ENCODE measurements at regions not wholly inside any gene's neighbourhood (a gene's known extent, or its start where the extent isn't known, plus 50 kb on each side); places are given as distances from the start of the nearest gene placed in this dataset.

- Histone ChIP-seq H3F3A (ENCODE audit: insufficient read depth, low read length) (no peaks in the 10 kb centered on the region), H3K9ac (ENCODE audit: low read length) (no peak overlapping the region), H3K9me3 (ENCODE audit: low read length) (no peaks in the 10 kb centered on the region), H3K4me3 (ENCODE audit: low read depth, low read length, poor library complexity, severe bottlenecking) (no peak overlapping the region), H3K36me3 (ENCODE audit: insufficient read depth, low read length) (no peaks in the 10 kb centered on the region), H3K9me2 (ENCODE audit: low read depth, low read length) (no peaks in the 10 kb centered on the region), H3K27me3 (ENCODE audit: insufficient read depth, low read length) (no peaks in the 10 kb centered on the region), H3K79me2 (ENCODE audit: insufficient read depth, low read length) (no peaks in the 10 kb centered on the region), H3K4me1 (ENCODE audit: insufficient read depth, low read length, severe bottlenecking) (no peaks in the 10 kb centered on the region), H4K20me1 (ENCODE audit: insufficient read depth, low read length) (no peaks in the 10 kb centered on the region), H3K4me2 (ENCODE audit: low read length) (no peak overlapping the region), H3K27ac (ENCODE audit: low read depth, low read length, poor library complexity, severe bottlenecking) (no peak overlapping the region), H2AFZ (ENCODE audit: low read length) (no peak overlapping the region)
- TF ChIP-seq, protein P1, sequence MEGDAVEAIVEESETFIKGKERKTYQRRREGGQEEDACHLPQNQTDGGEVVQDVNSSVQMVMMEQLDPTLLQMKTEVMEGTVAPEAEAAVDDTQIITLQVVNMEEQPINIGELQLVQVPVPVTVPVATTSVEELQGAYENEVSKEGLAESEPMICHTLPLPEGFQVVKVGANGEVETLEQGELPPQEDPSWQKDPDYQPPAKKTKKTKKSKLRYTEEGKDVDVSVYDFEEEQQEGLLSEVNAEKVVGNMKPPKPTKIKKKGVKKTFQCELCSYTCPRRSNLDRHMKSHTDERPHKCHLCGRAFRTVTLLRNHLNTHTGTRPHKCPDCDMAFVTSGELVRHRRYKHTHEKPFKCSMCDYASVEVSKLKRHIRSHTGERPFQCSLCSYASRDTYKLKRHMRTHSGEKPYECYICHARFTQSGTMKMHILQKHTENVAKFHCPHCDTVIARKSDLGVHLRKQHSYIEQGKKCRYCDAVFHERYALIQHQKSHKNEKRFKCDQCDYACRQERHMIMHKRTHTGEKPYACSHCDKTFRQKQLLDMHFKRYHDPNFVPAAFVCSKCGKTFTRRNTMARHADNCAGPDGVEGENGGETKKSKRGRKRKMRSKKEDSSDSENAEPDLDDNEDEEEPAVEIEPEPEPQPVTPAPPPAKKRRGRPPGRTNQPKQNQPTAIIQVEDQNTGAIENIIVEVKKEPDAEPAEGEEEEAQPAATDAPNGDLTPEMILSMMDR (IDR thresholded peaks at IDR 0.05; ENCODE audit: low read length) = no peak
- no peak for TF ChIP-seq EZH2 (IDR thresholded peaks at IDR 0.05; ENCODE audit: borderline replicate concordance, low read length)
Observed at GRCh38 chr15:98213346-98213979, 253.0 kb downstream of the ARRDC4 start.

- no peaks in the 10 kb centered on the region for H4K20me1 ChIP-seq (ENCODE audit: insufficient read depth, low read length)
- H3K4me1 ChIP-seq (ENCODE audit: insufficient read depth, low read length, severe bottlenecking) = no peaks in the 10 kb centered on the region
- H3F3A ChIP-seq (ENCODE audit: insufficient read depth, low read length) = no peaks in the 10 kb centered on the region
- H2AFZ ChIP-seq (ENCODE audit: low read length) = no peak overlapping the region
- H3K27me3 ChIP-seq (ENCODE audit: insufficient read depth, low read length) = no peaks in the 10 kb centered on the region
- TF ChIP-seq EZH2 (IDR thresholded peaks at IDR 0.05; ENCODE audit: borderline replicate concordance, low read length) = no peak
- TF ChIP-seq, protein P1 (IDR thresholded peaks at IDR 0.05; ENCODE audit: low read length) = no peak
- H3K36me3 ChIP-seq (ENCODE audit: insufficient read depth, low read length) = no peaks in the 10 kb centered on the region
- H3K79me2 ChIP-seq (ENCODE audit: insufficient read depth, low read length) = no peaks in the 10 kb centered on the region
- H3K9me2 ChIP-seq (ENCODE audit: low read depth, low read length) = no peaks in the 10 kb centered on the region
- no peak overlapping the region for H3K4me2 ChIP-seq (ENCODE audit: low read length)
- no peaks in the 10 kb centered on the region for H3K9me3 ChIP-seq (ENCODE audit: low read length)
- H3K9ac ChIP-seq (ENCODE audit: low read length) = no peak overlapping the region
- no peak overlapping the region for H3K4me3 ChIP-seq (ENCODE audit: low read depth, low read length, poor library complexity, severe bottlenecking)
- no peak overlapping the region for H3K27ac ChIP-seq (ENCODE audit: low read depth, low read length, poor library complexity, severe bottlenecking)
Observed at GRCh38 chr15:98216166-98216565, 255.7 kb downstream of the ARRDC4 start.

GRCh38 chr15:98217356-98217755 lies 256.9 kb downstream of the ARRDC4 start:
- no peak overlapping the region for H2AFZ ChIP-seq (ENCODE audit: low read length)
- H3K79me2 ChIP-seq (ENCODE audit: insufficient read depth, low read length) = no peaks in the 10 kb centered on the region
- H3K4me3 ChIP-seq (ENCODE audit: low read depth, low read length, poor library complexity, severe bottlenecking) = no peak overlapping the region
- no peaks in the 10 kb centered on the region for H3K4me1 ChIP-seq (ENCODE audit: insufficient read depth, low read length, severe bottlenecking)
- no peak overlapping the region for H3K9ac ChIP-seq (ENCODE audit: low read length)
- no peaks in the 10 kb centered on the region for H3K9me2 ChIP-seq (ENCODE audit: low read depth, low read length)
- no peaks in the 10 kb centered on the region for H4K20me1 ChIP-seq (ENCODE audit: insufficient read depth, low read length)
- H3K27ac ChIP-seq (ENCODE audit: low read depth, low read length, poor library complexity, severe bottlenecking) = no peak overlapping the region
- no peaks in the 10 kb centered on the region for H3K27me3 ChIP-seq (ENCODE audit: insufficient read depth, low read length)
- H3K9me3 ChIP-seq (ENCODE audit: low read length) = no peaks in the 10 kb centered on the region
- no peaks in the 10 kb centered on the region for H3F3A ChIP-seq (ENCODE audit: insufficient read depth, low read length)
- no peak overlapping the region for H3K4me2 ChIP-seq (ENCODE audit: low read length)
- TF ChIP-seq, protein P1 (IDR thresholded peaks at IDR 0.05; ENCODE audit: low read length) = no peak
- no peak for TF ChIP-seq EZH2 (IDR thresholded peaks at IDR 0.05; ENCODE audit: borderline replicate concordance, low read length)
- no peaks in the 10 kb centered on the region for H3K36me3 ChIP-seq (ENCODE audit: insufficient read depth, low read length)
